NB4 (cell line): ENCODE measurements at regions not wholly inside any gene's neighbourhood (a gene's known extent, or its start where the extent isn't known, plus 50 kb on each side); places are given as distances from the start of the nearest gene placed in this dataset.

Experiments used
- DNase-seq: peaks from one replicate; pipeline ENCODE4 v3.0.0; 2010; ENCODE audit warnings: low read depth
- H3K4me3 ChIP-seq: one replicate; pipeline ENCODE4 v1.5.1; 2011; ENCODE audit warnings: mild to moderate bottlenecking, low read depth, low read length, moderate library complexity
- MAX ChIP-seq: IDR thresholded peaks from 2 replicates; pipeline ENCODE4 v1.6.1; 2011; ENCODE audit warnings: low read depth, low read length
- MYC ChIP-seq: IDR thresholded peaks from 2 replicates; pipeline ENCODE4 v1.6.1; 2011; ENCODE audit warnings: low read depth, low read length
- POLR2A ChIP-seq: IDR thresholded peaks from 2 replicates; pipeline ENCODE4 v1.6.1; 2011; ENCODE audit warnings: mild to moderate bottlenecking; ENCODE audit not compliant: insufficient read length; ENCODE audit errors: extremely low read depth
- TF ChIP-seq, protein P1 (sequence below): IDR thresholded peaks from one replicate; pipeline ENCODE4 v1.5.1; 2012; ENCODE audit warnings: low read depth, low read length

GRCh38 chr21:26641062-26641461, 68.0 kb upstream of the CYYR1 start:
- H3K4me3 ChIP-seq, result no peak overlapping the region
- TF ChIP-seq POLR2A, result no peak
- TF ChIP-seq MYC, result no peak
- TF ChIP-seq, protein P1, sequence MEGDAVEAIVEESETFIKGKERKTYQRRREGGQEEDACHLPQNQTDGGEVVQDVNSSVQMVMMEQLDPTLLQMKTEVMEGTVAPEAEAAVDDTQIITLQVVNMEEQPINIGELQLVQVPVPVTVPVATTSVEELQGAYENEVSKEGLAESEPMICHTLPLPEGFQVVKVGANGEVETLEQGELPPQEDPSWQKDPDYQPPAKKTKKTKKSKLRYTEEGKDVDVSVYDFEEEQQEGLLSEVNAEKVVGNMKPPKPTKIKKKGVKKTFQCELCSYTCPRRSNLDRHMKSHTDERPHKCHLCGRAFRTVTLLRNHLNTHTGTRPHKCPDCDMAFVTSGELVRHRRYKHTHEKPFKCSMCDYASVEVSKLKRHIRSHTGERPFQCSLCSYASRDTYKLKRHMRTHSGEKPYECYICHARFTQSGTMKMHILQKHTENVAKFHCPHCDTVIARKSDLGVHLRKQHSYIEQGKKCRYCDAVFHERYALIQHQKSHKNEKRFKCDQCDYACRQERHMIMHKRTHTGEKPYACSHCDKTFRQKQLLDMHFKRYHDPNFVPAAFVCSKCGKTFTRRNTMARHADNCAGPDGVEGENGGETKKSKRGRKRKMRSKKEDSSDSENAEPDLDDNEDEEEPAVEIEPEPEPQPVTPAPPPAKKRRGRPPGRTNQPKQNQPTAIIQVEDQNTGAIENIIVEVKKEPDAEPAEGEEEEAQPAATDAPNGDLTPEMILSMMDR, result no peak
- no peak for TF ChIP-seq MAX
- DNase-seq, result no peak

- H3K4me3 ChIP-seq, result no peak overlapping the region
- no peak for TF ChIP-seq MYC
- no peak for TF ChIP-seq MAX
- TF ChIP-seq POLR2A, result no peak
- TF ChIP-seq, protein P1, result no peak
- no peak for DNase-seq
Measured at GRCh38 chr21:26637201-26637745, 64.2 kb upstream of the CYYR1 start.

GRCh38 chr21:26635681-26636080, 62.6 kb upstream of the CYYR1 start:
- no peak overlapping the region for H3K4me3 ChIP-seq
- no peak for DNase-seq
- TF ChIP-seq POLR2A (no peak), MYC (no peak), MAX (no peak)
- TF ChIP-seq, protein P1, result no peak

- no peak for DNase-seq
- TF ChIP-seq, protein P1, result no peak
- TF ChIP-seq POLR2A, result no peak
- no peak for TF ChIP-seq MYC
- no peak overlapping the region for H3K4me3 ChIP-seq
Measured at GRCh38 chr21:26632691-26633090, 59.6 kb upstream of the CYYR1 start.

- no peak for TF ChIP-seq MAX
- TF ChIP-seq, protein P1, result no peak
- no peak for TF ChIP-seq POLR2A
- TF ChIP-seq MYC, result no peak
- no peak for DNase-seq
Measured at GRCh38 chr21:26626187-26626586, 53.1 kb upstream of the CYYR1 start.

DNA sequence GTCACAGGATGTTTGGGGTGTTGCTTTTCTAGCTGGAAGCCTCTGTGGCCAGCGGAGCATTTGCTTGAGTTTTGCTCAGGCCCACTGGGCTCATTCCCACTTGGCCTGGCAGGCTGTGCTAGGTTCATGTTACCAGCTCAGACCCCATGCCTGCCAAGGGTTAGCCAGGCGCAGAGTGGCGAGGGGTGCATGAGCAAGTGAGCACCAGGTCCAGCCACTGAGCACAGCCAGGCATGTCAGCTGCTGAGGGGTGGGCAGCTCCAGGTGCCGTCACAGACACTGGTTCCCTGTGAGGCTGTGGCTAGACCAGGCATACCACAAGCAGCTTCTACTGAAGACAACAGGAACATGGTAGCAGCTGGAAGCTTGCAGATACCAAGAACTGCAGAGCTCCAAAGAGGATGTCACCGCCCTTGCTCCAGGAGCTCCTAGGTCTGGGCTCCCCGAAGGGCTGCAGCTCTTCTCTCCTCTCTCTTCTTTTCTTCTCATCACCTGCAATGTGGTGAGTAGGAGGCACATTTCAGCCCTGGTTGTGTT, 52.0 kb upstream of the CYYR1 start:
- no peak for DNase-seq
- TF ChIP-seq POLR2A (no peak), MAX (no peak), MYC (no peak)
- TF ChIP-seq, protein P1, result no peak
- no peak overlapping the region for H3K4me3 ChIP-seq

More at GRCh38 chr21:26626187-26626586, 53.1 kb upstream of the CYYR1 start:
- H3K4me3 ChIP-seq, result no peak overlapping the region
